GM18873 (cell line): ENCODE measurements at regions not wholly inside any gene's neighbourhood (a gene's known extent, or its start where the extent isn't known, plus 50 kb on each side); places are given as distances from the start of the nearest gene placed in this dataset.

Experiments used
- ATAC-seq: cut with Tn5 transposase; IDR thresholded peaks from one replicate; pipeline ENCODE4 v1.9.1; 2021; ENCODE audit warnings: mild to moderate bottlenecking, moderate library complexity, moderate number of reproducible peaks; ENCODE audit not compliant: unreplicated experiment, low FRiP score

DNA sequence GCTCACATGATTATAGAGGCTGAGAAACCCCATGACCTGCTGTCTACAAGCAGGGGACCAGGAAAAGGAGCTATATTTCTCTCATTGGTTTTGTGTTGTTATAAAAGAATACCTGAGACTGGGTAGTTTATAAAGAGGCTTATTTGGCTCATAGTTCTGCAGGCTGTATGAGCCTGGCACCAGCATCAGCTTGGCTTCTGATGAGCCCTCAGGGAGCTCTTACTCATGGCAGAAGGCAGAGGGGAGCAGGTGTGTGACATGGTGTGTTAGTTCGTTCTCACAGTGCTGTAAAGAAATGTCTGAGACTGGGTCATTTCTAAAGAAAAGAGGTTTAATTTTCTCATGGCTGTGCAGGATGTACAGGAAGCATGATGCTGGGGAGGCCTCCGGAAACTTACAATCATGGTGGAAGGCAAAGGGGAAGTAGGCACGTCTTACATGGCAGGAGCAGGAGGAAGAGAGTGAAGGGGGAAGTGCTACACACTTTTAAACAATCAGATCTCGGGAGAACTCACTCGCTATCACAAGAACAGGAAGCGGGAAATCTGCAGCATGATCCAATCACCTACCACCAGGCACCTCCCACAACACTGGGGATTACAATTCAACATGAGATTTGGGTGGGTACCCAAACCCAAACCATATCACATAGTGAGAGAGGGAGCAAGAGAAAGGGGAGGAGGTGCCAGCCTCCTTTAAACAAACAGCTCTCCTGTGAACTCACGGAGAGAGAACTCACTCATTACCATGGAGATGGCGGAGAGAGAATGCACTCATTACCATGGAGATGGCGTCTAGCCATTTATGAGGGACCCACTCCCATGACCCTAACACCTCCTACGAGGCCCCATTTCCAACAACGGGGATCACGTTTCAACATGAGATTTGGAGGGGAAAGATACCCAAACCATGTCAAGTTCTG, 133.4 kb downstream of the JCAD start:
- no peak for ATAC-seq

DNA sequence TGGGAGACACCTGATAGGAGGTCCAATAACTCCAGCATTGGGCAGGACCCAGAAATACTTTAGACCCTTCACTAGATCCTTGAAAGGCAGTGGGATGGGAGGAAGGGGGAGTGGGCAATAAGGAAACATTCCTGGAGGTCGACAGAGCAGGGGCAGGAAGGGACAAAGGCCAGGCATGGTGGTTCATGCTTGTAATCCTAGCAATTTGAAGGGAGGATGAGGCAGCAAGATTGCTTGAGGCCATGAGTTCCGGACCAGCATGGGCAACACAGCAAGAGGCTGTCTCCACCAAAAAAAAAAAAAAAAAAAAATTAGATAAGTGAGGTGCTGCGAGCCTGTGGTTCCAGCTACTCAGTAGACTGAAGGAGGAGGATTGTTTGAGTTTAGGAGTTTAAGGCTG, 134.9 kb downstream of the JCAD start:
- no peak for ATAC-seq

DNA sequence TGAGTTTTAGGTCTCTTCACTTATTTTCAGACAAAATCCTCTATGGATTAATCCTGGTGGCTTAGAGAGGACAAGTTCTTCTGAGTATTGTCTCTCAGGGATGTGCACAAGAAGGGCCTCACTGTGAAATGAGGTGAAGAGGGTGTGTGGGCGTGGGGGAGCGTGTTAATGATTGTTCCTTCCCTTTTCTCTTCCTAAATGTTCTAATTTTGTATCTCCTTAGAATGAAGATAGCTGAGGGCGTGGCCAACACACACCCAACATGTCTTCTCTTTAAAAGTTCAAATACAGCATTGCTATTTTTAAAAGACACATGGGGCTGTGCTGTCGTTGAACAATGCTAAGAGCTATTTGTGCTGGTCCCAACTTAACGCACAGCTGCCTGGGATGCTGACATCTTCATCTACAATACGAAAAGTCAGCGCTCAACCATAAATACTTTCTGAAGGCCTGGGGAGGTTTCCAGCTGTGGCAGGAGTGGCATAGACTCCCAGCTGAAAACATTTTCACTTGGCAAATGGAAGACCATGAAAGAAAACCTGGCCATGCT, 135.9 kb downstream of the JCAD start:
- no peak for ATAC-seq

DNA sequence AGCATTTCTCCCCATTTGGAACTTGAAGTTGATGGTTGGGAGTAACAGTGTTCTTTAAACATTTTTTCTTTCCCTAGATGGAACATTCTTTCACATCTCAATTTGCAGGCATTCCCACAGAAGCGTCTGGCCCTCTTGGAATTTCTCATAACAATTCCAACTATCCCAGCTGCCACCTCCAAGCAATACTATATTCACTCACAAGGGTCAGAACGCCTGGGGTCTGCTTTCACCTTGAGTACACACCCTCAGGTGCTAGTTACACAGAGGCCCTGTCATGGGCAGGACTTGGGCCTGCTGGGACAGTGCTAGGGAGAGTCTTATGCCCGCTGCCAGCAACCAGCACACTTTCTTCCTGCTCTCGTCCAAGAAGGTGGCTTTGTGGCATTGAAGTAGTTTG, 136.5 kb downstream of the JCAD start:
- no peak for ATAC-seq

DNA sequence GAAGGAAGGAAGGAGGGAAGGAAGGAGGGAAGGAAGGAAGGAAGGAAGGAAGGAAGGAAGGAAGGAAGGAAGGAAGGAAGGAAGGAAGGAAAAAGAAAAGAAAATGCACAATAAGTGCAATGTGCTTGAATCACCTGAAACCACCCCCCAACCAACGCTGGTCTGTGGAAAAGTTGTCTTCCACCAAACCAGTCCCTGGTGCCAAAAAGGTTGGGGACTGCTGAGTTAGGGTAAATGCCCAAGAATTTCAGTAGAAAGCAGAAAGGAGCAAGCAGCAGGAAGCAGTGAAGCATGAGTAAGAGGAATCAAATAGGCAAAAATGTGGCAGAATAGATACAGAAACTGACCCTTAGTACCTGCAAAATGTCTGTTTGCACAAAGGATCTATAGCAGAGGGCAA, 137.2 kb downstream of the JCAD start:
- ATAC-seq, result no peak

DNA sequence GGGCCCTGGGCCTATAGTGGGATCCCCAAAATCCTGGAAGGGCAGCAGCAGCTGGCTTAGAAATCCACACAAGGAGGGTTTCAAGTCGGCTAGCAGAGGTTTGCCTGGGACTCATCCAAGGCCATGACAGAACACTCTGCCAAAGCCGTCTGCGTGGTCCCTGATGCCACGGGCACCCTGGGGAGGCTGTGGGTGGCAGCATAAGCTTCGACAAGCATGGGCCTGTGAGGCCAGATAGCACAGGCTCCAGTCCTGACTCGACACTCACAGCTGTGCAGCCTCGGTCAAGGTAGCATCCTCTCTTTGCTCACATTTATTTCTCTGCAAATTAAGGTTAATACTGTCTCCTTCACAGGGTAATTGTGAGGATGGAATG, 138.3 kb downstream of the JCAD start:
- ATAC-seq, result no peak

DNA sequence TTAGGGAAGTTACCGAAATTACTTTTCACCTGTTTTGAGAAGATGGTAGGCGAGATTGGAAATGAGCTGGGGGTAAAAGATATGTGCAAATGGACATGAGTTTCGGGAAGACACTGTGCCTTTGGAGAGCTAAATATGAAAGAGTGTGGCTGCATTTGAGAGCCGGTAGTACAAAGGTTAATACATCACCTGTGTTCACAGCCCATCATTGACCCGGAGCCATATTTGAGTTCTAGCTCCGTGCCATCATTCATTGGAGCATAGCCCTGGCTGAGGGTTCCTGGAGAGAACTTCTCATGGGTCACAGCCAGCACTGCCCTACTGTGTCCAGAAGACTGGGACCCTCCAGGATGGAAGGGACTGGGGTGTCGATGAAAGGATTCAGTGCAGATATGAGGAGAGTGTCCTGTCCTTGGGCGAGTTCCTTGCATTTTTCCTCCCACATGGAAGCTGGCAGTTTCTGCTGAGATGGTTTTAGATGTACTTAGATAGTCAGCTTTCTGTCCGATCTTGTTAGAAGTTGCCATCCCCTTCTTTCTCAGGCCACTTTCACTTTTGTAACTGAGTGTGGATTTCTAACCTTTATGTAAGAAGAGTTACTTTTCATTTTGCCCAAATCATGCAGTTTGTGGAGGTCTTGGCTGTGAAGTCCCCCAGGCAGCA, 138.8 kb downstream of the JCAD start:
- ATAC-seq, result no peak

DNA sequence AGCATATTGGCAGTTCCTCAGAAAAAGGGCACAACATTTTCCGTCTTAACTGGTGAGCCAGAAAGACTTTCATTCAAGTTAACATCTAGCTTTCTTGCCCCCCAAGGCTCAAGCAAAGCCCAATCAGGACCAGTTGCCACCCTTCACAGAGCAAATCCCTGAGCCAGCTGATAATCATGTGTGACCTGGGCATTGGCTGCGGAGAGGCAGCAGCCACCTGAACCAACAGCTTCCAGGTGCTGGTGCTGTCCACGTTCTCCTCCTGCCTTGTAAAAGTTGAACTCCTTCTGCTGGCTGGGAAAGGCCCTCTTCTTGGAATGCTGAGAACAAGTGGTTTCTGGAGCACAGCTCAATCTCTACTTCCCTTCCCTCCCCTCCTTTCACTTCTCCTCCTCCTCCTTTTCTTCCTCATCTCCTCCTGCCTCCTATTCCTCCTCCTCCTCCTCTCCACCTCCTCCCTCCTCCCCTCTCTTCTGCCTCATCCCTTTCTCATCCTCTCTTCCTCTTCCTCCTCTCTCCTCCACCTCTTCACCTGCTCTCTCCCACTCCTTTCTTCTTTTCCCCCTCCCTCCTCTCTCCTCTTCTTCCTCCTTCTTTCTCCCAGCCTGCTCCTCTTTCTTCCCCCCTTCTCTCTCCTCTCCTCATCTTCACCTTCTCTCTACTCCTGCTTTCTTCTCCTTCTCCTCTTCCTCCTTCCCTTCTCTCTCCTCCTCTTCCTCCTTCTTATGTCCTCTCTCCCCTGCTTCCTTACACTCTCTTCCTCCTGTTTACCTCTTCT, 140.6 kb downstream of the JCAD start:
- no peak for ATAC-seq

DNA sequence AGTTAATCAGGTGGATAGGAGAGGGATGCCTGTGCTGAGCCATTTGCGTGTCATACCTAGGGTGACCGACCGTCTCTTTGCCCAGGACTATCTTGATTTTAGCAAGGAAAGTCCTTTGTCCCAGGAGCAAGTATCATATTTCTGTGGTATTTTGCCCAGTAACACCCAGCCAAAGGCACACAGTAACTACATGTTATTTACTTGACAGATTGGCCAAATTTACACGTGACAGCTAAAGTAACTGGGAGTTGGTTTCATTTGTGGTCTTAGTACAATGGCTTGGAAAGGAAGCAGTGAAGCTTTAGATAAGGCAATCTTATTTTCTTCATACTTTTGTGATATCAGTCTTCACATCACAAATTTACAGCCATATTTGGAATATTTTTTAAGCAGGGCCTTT, 142.1 kb downstream of the JCAD start:
- ATAC-seq, result no peak

DNA sequence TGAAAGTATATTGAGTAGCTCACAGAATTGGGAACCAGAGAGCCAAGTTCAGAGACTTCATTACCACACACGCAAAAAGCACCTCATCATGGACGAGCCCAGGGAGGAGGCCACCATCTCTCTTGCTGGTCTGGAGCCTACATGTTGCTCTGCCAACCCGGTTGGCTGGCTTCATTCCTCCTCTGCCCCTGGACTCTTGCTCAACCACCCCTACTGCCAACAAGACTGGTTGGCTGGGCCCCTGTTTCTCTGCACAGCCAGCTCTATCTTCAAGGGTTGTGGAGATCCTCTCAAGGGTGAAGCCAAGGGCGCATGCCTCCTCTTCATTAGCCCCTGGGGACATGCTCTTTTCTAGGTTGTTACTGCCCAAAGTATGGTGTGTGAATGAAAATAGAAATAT, 142.7 kb downstream of the JCAD start:
- ATAC-seq, result no peak

DNA sequence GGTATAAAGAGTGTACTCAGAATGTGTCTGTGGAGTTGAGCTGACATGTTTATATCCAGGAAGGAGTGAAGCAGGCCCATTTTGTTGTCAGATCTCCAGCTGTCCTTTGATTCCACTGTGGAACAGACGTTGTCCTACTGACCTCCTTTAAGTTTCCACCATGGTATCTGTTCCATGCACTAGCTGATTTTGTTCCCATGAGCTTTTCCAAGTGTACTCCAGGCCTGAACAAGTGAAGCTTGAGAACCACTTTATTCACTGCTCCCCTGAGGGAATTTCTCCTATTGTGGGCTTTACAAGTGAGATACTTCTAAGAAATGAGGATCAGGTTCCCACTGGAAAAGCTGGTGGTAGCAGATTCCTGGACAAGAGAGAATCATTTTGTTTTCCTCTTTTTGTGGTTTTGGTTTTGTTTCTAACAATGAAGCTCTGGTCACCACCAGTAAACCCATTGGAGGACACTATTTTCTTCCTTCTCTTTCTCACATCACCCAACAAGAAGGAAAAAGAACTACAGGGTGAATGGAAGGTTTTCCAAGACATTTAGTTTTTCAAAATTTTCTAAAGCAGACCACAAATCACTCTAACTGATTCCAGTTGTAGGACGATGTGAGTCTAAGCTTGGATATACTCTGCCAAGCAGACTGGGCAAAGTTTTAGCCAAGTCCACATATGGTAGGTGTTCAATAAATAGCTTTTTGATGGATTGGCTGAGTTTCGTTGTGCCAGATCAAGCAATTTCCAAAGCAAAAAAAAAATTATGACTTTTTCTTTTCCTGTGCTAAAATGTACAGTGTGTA, 144.2 kb downstream of the JCAD start:
- no peak for ATAC-seq

DNA sequence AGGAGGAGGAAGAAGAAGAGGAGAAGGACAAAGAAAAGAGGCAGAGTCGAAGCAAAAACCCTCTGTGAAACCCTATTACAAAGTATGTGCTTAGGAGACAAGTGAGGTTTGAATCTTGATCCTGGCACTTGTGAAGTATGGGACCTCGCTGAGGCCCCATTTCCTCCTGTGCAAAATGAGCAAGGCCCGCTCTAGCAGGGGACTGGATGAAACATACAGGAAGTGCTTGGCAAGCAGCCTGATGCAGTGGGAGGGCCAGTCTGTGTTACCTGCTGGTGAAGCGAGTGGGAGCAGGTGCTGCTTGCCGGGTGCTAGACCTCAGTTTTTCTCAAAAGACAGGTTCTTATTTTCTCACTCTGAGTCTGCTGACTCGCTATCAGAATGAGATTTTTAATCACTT, 150.4 kb downstream of the JCAD start:
- ATAC-seq, result no peak

DNA sequence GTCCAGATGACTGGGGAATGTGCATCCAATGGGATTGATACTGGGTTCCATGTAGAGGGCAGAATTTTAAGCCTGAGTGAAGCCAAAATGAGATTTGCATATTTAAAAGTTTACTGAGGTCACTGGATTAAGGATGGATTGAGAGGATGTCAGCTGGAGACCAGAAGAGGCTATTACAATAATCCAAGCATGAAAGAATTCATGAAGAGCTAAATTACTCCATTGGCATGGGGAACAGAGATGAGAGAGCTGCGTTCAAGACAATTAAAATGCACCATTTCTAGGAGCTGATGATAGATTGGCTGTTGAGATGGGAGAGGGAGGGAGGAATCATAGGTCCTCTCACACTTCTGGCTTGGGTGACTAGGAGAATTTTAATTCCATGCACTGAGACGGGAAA, 158.5 kb downstream of the JCAD start:
- ATAC-seq, result no peak

DNA sequence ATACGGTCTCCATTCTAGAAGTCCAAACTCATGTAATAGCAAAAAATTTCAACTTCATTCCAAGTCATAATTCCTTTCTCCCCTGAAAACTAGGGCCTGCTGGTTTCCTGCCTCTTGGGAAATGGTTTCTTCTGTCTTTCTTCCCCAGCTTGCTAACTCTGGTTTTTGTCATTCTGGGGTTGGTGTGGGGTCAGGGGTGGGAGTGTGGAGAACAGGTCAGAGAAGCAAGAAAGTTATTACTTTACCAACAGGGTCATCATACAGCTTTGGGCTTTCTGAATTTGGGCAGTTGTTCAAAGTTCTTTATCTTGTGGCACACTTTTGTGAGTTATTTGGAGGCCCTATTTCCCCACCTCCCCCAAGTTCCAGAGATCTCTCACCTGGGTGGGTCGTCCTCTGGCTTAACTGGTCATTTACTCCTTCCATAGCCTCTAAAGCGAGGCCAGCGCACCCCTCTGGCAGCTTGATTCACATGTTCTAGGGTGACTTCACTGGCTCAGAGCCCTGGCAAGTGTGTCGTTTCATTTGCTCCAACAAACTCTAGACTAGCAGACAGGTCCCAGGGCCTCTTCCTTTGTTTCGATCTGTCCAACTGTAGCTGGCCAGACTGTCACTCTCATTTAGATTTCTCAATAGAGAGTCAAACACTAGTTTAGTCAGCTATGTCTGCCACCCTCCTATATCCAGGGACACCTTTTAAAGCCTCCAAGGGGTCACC, 161.2 kb downstream of the JCAD start:
- ATAC-seq, result no peak

DNA sequence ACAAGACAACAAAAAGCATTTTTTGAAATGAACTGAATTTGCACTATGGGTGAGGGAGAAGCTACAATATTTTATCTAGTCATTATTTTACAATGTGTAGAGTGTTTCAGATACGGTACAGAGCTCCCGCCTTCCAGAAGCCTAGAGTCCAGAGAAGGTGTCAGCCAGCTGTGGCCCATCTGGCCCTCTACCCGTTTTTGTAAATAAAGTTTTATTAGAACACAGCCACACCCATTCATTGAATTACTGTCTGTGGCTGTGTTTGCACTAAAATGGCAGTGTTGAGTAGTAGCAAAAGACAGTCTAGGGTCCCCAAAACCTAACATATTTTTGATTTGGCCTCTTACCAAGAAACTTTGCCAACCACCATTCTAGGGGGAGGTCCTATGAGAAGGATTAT, 162.0 kb downstream of the JCAD start:
- ATAC-seq, result no peak

DNA sequence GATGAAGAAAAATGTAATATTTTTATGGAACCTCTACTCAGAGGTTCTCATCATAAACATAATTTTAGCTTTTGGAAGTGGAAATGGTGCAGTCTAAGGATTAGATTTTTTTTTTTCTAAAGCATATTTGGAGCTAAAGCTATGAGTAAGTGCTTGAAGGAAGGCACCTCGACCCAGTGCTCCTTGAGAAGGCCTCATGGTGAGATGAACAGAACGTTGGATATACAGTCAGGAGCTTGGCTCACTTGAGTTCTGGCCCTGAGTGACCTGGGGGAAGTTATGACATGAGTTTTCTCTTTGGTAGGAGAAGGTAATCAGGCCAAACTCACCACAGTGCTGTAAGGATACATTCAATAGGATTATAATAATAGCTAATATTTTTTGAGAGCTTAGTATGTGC, 163.3 kb downstream of the JCAD start:
- ATAC-seq, result no peak

DNA sequence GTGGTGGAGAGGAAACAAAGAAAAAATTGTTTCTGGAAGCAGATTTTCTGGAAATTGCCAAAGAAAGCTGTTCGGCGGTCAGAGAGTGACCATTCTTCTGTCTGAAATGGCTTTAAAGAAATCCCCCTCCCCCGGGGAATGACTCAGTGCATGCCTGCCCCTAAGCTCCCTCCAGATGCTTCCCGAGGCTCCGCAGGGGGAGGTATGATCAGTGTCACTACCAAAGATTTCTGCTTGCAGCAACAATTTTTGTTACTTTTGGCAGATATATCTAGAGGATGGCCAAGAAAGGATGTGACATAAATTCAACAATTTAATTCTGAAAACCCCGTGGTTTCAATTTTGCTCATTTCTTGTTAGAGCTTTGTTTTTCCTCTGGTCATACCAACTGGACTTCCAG, 163.9 kb downstream of the JCAD start:
- ATAC-seq, result no peak

DNA sequence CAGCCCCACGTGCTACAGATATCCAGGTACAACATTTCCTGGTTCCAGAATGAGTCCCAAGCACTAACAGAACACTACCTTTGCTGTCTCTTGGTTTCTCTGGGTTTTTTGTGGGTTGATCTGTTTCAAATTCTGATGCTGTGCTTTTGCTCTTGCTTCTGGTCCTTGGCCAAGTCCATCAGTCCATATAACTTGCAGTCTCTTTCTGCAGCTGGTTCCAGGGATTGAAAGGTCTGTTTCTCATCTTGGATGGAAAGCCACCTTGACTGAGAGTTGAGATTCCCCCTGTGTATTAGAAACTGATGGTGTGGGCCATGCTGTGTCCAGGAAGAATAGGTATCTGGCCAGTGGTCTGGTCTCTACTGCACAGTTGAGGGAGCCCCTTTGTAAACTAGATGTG, 171.1 kb downstream of the JCAD start:
- no peak for ATAC-seq

DNA sequence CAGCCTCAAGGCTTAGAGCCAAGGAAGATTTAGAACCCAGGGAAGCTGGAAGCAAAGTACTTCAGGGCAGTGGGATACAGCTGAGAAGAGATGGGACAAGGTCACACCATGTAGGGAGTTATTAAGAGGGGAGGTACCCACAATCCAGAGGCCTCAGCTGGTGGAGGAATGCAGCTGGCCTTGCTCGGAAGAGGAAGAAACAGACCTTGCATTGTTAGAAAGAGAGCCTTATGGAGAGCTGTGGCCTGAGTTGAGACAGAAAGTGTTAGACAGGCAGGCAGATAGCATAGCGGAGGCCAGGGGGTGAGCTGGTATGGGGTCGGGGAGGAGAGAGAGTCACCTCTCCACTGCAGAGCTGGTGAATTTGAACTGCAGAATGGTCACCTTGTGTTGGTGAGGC, 173.1 kb downstream of the JCAD start:
- ATAC-seq, result no peak

DNA sequence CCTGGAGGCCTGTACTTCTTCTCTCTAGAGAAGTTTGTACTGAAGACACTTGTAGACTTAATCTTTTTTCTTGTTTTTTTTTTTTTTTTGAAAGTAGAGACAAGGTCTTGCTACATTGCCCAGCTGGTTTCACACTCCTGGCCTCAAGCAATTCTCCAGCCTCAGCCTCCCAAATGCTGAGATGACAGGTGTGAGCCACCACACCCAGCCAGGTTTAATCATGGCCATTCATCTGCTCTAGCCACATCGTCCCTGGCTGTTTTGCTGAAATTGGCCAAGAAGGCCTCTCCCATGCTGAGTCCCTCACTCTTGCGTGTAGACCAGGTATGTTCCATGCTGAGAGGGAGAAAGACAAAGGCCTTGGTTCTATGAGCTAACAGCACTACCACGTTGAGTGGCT, 176.2 kb downstream of the JCAD start:
- ATAC-seq, result no peak
